BJ (cell line): ENCODE measurements at regions not wholly inside any gene's neighbourhood (a gene's known extent, or its start where the extent isn't known, plus 50 kb on each side); places are given as distances from the start of the nearest gene placed in this dataset.

Source experiments
- CTCF ChIA-PET: fragments of 350-600 bp; formaldehyde crosslinking; extraction: SDS; loops from one replicate; lab custom pipeline; 2021; ENCODE audit warnings: antibody characterized with exemption, inconsistent platforms; lab: Yijun Ruan, JAX
- POLR2A ChIA-PET: fragments of 300-600 bp; sonication (Branson Sonifier 250); formaldehyde crosslinking; extraction: SDS; loops from one replicate; lab custom pipeline; 2021; ENCODE audit warnings: antibody characterized with exemption; lab: Charles Lee
- DNase-seq: peaks from one replicate; pipeline ENCODE4 v3.0.0-alpha.2; 2011; ENCODE audit warnings: low read depth
- H3K27me3 ChIP-seq: 2 replicates; pipeline ENCODE4 v1.6.0; 2011; ENCODE audit warnings: low read length; ENCODE audit not compliant: control insufficient read depth, insufficient read depth
- H3K36me3 ChIP-seq: 2 replicates; pipeline ENCODE4 v1.5.1; 2011; ENCODE audit warnings: low read length; ENCODE audit not compliant: control insufficient read depth, insufficient read depth
- H3K4me3 ChIP-seq: 2 replicates; pipeline ENCODE4 v1.5.1; 2011; ENCODE audit warnings: low read depth, mild to moderate bottlenecking, control low read depth, low read length
- TF ChIP-seq, protein P1 (sequence below): IDR thresholded peaks from 2 replicates; pipeline ENCODE4 v1.5.1; 2011; ENCODE audit warnings: low read depth, mild to moderate bottlenecking, control low read depth, inconsistent platforms, low read length, moderate library complexity; ENCODE audit not compliant: insufficient read depth

DNA sequence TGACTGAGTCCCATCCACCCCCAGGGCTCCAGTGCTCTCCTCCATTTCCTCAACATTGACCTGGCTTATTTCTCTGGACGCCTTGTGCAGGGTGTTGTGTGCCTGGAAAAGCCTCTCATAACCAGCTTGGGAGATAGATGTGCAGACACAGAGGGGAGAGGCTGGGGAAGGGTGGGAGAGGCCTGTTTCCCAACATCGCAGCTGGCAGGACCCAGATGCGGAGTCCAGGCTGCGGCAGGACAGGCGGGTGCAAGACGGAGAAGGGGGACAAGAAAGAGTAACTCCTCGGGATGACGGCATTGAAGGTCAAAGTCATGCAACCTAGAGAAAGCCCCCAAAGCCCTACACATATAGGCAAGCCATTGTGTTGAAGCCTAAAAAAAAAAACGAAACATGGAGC is 54.1 kb upstream of the ANTXRL start:
- CTCF ChIA-PET: no interaction called here
- POLR2A ChIA-PET: no interaction called here
- peaks cover 3% of the 10 kb centered on the region; the same call in 1 of the 2 replicates for H3K27me3 ChIP-seq
- no peak for DNase-seq
- TF ChIP-seq, protein P1, sequence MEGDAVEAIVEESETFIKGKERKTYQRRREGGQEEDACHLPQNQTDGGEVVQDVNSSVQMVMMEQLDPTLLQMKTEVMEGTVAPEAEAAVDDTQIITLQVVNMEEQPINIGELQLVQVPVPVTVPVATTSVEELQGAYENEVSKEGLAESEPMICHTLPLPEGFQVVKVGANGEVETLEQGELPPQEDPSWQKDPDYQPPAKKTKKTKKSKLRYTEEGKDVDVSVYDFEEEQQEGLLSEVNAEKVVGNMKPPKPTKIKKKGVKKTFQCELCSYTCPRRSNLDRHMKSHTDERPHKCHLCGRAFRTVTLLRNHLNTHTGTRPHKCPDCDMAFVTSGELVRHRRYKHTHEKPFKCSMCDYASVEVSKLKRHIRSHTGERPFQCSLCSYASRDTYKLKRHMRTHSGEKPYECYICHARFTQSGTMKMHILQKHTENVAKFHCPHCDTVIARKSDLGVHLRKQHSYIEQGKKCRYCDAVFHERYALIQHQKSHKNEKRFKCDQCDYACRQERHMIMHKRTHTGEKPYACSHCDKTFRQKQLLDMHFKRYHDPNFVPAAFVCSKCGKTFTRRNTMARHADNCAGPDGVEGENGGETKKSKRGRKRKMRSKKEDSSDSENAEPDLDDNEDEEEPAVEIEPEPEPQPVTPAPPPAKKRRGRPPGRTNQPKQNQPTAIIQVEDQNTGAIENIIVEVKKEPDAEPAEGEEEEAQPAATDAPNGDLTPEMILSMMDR: no peak
- no peaks in the 10 kb centered on the region for H3K36me3 ChIP-seq
- H3K4me3 ChIP-seq: no peak overlapping the region

DNA sequence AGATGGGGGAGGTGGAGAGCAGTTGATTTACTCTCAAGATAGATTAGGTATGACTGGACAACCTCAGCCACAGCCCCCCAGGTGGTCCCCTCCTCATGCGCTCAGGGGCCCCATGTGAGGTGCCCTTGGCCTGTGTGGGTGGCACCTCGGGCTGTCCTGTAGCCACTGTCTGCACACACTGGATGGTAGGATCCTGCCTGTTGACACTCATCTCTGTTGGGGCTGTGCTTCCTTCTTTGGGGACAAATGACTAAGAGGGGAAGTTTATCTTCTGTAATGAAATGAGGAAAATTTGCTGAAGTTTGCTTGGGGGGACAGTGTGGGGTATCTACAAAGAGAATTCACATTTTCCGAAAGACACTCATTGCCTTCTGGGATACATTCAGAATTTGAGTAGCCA is 53.6 kb upstream of the ANTXRL start:
- TF ChIP-seq, protein P1: no peak
- Histone ChIP-seq H3K27me3 (peaks cover 1% of the 10 kb centered on the region; the same call in 1 of the 2 replicates), H3K36me3 (no peaks in the 10 kb centered on the region), H3K4me3 (no peak overlapping the region)
- ChIA-PET CTCF (no interaction called here), POLR2A (no interaction called here)
- DNase-seq: no peak

- Histone ChIP-seq H3K36me3 (no peaks in the 10 kb centered on the region), H3K27me3 (peaks cover 1% of the 10 kb centered on the region; the same call in 1 of the 2 replicates), H3K4me3 (no peak overlapping the region)
- TF ChIP-seq, protein P1: no peak
- ChIA-PET CTCF (interaction anchor here (2.4 kb wide), 1 partner anchor 332 kb away, joined by 7 read pairs; no protein-coding TSS in a partner anchor), POLR2A (no interaction called here)
- DNase-seq: no peak
Observed at GRCh38 chr10:46234026-46234425, 52.8 kb upstream of the ANTXRL start.

GRCh38 chr10:46234431-46235060 is 52.3 kb upstream of the ANTXRL start:
- CTCF ChIA-PET: interaction anchor here (2.4 kb wide), 1 partner anchor 331 kb away, joined by 7 read pairs; no protein-coding TSS in a partner anchor
- POLR2A ChIA-PET: no interaction called here
- TF ChIP-seq, protein P1: no peak
- Histone ChIP-seq H3K4me3 (no peak overlapping the region), H3K36me3 (no peaks in the 10 kb centered on the region), H3K27me3 (peaks cover 1% of the 10 kb centered on the region; the same call in 1 of the 2 replicates)
- no peak for DNase-seq

DNA sequence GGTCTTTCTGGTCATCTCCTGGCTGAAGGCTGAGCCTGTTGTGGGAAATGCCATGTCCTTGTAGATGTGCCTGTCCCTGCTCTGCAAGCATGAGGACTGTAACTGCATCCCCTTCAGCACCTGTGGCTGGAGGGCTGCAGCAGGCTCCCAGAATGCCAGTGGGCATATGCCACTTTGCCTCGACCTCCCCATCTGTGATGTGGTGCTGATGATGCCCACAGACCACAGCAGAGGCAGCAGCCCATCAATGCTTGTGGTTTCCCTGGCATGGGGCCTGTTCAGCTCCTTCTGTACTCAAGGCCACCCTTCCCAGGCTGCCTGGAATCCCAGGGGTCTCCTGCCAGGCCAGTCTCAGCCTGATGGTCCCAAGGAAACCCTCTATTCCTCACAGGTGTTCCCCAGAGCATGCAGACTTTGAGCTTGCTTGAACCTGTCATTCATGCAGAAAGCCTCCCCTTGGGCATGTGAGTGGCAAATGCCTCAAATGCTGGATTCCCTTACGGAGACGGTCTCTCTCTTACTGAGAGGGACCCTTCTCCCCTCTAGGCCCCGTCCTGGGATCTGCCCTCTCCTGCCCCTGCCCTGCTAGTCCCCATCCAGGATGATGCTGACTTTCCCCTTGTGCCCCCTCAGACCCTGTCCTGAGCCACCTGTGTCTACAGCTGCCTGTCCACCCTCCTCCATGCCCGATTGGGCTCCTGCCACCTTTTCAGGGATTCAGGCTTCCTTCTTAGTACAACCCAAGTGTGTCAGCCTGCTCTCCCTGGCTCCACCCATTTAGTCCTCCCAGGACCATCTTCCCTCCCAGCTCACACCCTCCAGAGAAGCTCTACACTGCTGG is 50.9 kb upstream of the ANTXRL start:
- no peak for DNase-seq
- H3K4me3 ChIP-seq: no peak overlapping the region
- ChIA-PET POLR2A (no interaction called here), CTCF (interaction anchor here (2.4 kb wide), 1 partner anchor 330 kb away, joined by 7 read pairs; no protein-coding TSS in a partner anchor)
- no peaks in the 10 kb centered on the region for H3K36me3 ChIP-seq
- TF ChIP-seq, protein P1: no peak
- H3K27me3 ChIP-seq: peaks cover 1% of the 10 kb centered on the region; the same call in 1 of the 2 replicates
